Body of pancreas (tissue), 4 donors: ENCODE measurements at regions not wholly inside any gene's neighbourhood (a gene's known extent, or its start where the extent isn't known, plus 50 kb on each side); places are given as distances from the start of the nearest gene placed in this dataset.
"Not testable (repeated sequence)": the region's sequence is repeated elsewhere in the genome, so short reads cannot be mapped to it uniquely, and the experiment has no call there.

Source experiments
- ATAC-seq: fragments of 150-250 bp; one replicate; pipeline ENCODE4 v1.9.1; 2016
- DNase-seq, 4 donors: peaks; one replicate each; pipeline ENCODE4 v3.0.0-alpha.2; 2019
- H3K27ac ChIP-seq, 4 donors: fragments of 200-600 bp; sonication (generic); 1 replicate in 3 of 4; 2 replicates in 1 of 4; pipeline versions ENCODE4 v1.5.1 to v1.6.1; 2016 to 2019; ENCODE audit warnings: mild to moderate bottlenecking in 1 of 4, mixed read lengths in 1 of 4, moderate library complexity in 1 of 4
- H3K27me3 ChIP-seq, 2 donors: fragments of 200-600 bp; sonication (generic); one replicate each; pipeline ENCODE4 v1.6.0; 2016; ENCODE audit warnings: mild to moderate bottlenecking in 1 of 2
- H3K36me3 ChIP-seq, 2 donors: fragments of 200-600 bp; sonication (generic); replicated peaks in 1 of 2; 2 replicates each; pipeline ENCODE4 v1.5.1; 2016; ENCODE audit warnings: low read depth in 2 of 2; ENCODE audit not compliant: insufficient read depth in 1 of 2
- H3K4me1 ChIP-seq: fragments of 200-600 bp; sonication (generic); one replicate; pipeline ENCODE4 v1.6.0; 2016
- H3K4me3 ChIP-seq, 2 donors: fragments of 200-600 bp; sonication (generic); 1 replicate in 1 of 2; 2 replicates in 1 of 2; pipeline ENCODE4 v1.5.1; 2016 to 2019
- H3K9me3 ChIP-seq, 3 donors: fragments of 200-600 bp; sonication (generic); 1 replicate in 2 of 3; 2 replicates in 1 of 3; pipeline ENCODE4 v1.5.1; 2016
- CTCF ChIP-seq, 7 experiments: fragments of 450-650 bp in 4 of 7; fragments of 200-600 bp in 3 of 7; sonication (generic) in 3 of 7; IDR thresholded peaks; one replicate each; pipeline ENCODE4 v1.5.1; 2016 to 2019; ENCODE audit warnings: antibody characterized with exemption in 7 of 7
- POLR2A ChIP-seq, 3 donors: fragments of 450-650 bp; IDR thresholded peaks; one replicate each; pipeline ENCODE4 v1.6.1; 2016; ENCODE audit warnings: antibody characterized with exemption in 3 of 3, mild to moderate bottlenecking in 2 of 3
- WGBS, 2 donors: methylation state at CpG; one replicate each; pipeline ENCODE4 v1.1.5; 2017; 5-methylcytosine and 5-hydroxymethylcytosine counted together
- intact Hi-C: fragments of 100-400 bp; cut with DNase I; formaldehyde crosslinking; loops from one replicate; pipeline ENCODE4 v1.15.1; 2023

- Histone ChIP-seq H3K4me1 (no peaks in the 10 kb centered on the region), H3K9me3 (no peaks in the 10 kb centered on the region), H3K27me3 (no peaks in the 10 kb centered on the region), H3K27ac (no peak overlapping the region), H3K36me3 (no peaks in the 10 kb centered on the region), H3K4me3 (no peak overlapping the region)
- ATAC-seq = no peak
- no peak for DNase-seq
- TF ChIP-seq CTCF (IDR thresholded peaks at IDR 0.05) = no peak
- no peak for TF ChIP-seq POLR2A (IDR thresholded peaks at IDR 0.05)
- intact Hi-C loops = no loop called here
Measured at GRCh38 chr12:19671695-19672094, 232.4 kb downstream of the AEBP2 start.

GRCh38 chr12:19674437-19674836 lies 235.1 kb downstream of the AEBP2 start:
- intact Hi-C loops = no loop called here
- Histone ChIP-seq H3K4me3 (no peak overlapping the region), H3K9me3 (no peaks in the 10 kb centered on the region), H3K27me3 (no peaks in the 10 kb centered on the region), H3K27ac (no peak overlapping the region), H3K36me3 (no peaks in the 10 kb centered on the region), H3K4me1 (no peaks in the 10 kb centered on the region)
- TF ChIP-seq CTCF (IDR thresholded peaks at IDR 0.05) = no peak
- no peak for TF ChIP-seq POLR2A (IDR thresholded peaks at IDR 0.05)
- WGBS, 2 donors = 61 to 63% methylated on average over 3 of the region's 3 CpGs
- DNase-seq = no peak
- no peak for ATAC-seq

GRCh38 chr12:19675361-19675760 lies 236.1 kb downstream of the AEBP2 start:
- Histone ChIP-seq H3K9me3 (no peaks in the 10 kb centered on the region), H3K27ac (no peak overlapping the region), H3K4me1 (no peaks in the 10 kb centered on the region), H3K4me3 (no peak overlapping the region), H3K36me3 (no peaks in the 10 kb centered on the region), H3K27me3 (no peaks in the 10 kb centered on the region)
- ATAC-seq (no peak), DNase-seq (no peak)
- intact Hi-C loops = no loop called here
- no peak for TF ChIP-seq POLR2A (IDR thresholded peaks at IDR 0.05)
- TF ChIP-seq CTCF (IDR thresholded peaks at IDR 0.05) = no peak
- WGBS, 2 donors = 88 to 90% methylated on average over 2 of the region's 2 CpGs

GRCh38 chr12:19678501-19678900 lies 239.2 kb downstream of the AEBP2 start:
- H3K36me3 ChIP-seq, H3K4me1 ChIP-seq, ATAC-seq, H3K4me3 ChIP-seq, intact Hi-C loops, DNase-seq, H3K27me3 ChIP-seq, H3K27ac ChIP-seq, H3K9me3 ChIP-seq: not testable (repeated sequence)
- WGBS, 2 donors = 78 to 82% methylated on average over 3 of the region's 3 CpGs

- Histone ChIP-seq H3K9me3 (no peaks in the 10 kb centered on the region), H3K4me1 (no peaks in the 10 kb centered on the region), H3K36me3 (no peaks in the 10 kb centered on the region), H3K4me3 (no peak overlapping the region), H3K27ac (no peak overlapping the region), H3K27me3 (no peaks in the 10 kb centered on the region)
- no peak for DNase-seq
- 93 to 96% methylated on average over 3 of the region's 3 CpGs for WGBS, 2 donors
- no peak for TF ChIP-seq CTCF (IDR thresholded peaks at IDR 0.05)
- TF ChIP-seq POLR2A (IDR thresholded peaks at IDR 0.05) = no peak
- intact Hi-C loops = no loop called here
- ATAC-seq = no peak
Measured at GRCh38 chr12:19681007-19681406, 241.7 kb downstream of the AEBP2 start.
